ENCODE measurements at regions not wholly inside any gene's neighbourhood (a gene's known extent, or its start where the extent isn't known, plus 50 kb on each side); places are given as distances from the start of the nearest gene placed in this dataset.
"Not testable (repeated sequence)": the region's sequence is repeated elsewhere in the genome, so short reads cannot be mapped to it uniquely, and the experiment has no call there.

DNA sequence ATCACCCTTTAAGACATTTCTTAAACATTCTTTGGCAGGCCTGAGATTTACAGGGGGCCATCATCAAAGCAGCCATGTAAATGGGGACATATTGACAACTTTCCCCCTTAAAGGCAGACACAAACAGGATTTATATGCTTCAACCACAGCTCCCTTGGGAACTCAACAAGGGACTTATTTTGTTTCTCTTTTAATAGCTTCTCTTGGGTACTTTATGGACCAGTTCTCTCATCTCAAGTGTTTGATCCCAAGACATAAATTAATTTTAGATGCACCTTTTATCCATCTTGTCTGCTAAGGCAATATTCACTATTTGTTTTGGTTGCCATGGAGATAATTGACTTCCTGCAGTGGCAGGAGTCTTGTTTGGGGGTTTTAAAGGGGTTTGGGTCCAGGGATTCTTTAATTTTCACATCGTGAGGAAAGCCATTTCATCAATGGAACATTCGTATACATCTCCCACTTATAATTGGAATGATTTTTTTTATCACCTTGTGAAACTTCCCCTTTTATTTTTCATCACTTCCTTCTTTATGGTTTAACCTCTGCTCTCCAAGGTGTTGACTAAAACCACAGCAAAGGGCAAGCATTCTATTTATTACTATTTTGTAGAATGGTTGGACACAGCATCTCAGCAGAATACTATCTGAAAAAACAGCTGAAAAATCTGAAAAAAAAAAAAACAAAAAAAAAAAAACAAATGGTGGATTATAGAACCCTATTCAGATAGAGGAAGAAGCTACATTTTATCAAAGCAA is 726.0 kb downstream of the DIAPH3 start:
- no peak for ATAC-seq

DNA sequence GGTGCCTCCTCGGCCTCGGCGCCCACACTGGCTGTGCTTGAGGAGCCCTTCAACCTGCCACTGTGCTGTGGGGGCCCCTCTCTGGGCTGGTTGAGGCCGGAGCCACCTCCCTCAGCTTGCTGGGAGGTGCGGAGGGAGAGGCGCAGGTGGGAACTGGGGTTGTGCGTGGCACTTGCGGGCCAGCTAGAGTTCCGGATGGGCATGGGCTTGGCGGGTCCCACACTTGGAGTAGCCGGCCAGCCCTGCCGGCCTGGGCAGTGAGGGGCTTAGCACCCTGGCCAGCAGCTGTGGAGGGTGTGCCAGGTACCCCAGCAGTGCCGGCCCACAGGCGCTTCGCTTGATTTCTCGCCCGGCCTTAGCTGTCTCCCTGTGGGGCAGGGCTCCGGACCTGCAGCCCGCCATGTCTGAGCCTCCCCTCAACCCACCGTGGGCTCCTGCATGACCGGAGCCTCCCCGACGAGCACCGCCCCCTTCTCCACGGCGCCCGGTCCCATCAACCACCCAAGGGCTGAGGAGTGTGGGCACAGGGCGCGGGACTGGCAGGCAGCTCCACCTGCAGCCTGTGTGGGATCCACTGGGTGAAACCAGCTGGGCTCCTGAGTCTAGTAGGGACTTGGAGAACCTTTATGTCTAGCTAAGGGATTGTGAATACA is 723.8 kb downstream of the DIAPH3 start:
- ATAC-seq, result no peak

DNA sequence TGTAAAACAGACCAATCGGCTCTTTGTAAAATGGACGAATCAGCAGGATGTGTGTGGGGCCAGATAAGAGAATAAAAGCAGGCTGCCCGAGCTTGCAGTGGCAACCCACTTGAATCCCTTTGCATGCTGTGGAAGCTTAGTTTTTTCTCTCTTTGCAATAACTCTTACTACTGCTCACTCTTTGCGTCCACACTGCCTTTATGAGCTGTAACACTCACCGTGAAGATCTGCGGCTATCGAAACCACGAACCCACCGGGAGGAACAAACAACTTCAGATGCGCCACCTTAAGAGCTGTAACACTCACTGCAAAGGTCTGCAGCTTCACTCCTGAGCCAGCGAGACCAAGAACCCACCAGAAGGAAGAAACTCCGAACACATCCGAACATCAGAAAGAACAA is 722.7 kb downstream of the DIAPH3 start:
- ATAC-seq, result not testable (repeated sequence)

GRCh38 chr13:59441596-59442280 is 722.0 kb downstream of the DIAPH3 start:
- no peak for ATAC-seq

DNA sequence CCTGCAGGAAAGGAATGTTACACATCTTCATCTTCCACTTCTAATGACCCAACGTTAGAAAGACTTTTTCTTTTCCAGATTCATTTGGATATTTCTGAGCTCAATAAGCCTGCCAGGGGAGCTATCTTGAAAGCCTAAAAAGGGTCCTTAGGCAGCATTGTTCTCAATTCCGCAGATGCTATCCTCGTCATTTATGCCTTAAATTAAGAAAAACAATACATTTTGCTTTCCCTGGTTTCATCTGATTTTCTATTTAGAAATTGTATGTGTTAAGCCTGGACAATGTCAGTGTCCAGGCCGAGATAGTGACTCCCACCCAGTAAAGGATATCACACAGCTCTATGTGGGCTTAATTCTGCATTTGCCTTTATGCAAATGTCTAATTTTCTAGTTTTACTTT is 721.3 kb downstream of the DIAPH3 start:
- no peak for ATAC-seq

- ATAC-seq, result no peak
Measured at GRCh38 chr13:59442944-59443486, 720.7 kb downstream of the DIAPH3 start.

- no peak for ATAC-seq
Measured at GRCh38 chr13:59444210-59444857, 719.4 kb downstream of the DIAPH3 start.

DNA sequence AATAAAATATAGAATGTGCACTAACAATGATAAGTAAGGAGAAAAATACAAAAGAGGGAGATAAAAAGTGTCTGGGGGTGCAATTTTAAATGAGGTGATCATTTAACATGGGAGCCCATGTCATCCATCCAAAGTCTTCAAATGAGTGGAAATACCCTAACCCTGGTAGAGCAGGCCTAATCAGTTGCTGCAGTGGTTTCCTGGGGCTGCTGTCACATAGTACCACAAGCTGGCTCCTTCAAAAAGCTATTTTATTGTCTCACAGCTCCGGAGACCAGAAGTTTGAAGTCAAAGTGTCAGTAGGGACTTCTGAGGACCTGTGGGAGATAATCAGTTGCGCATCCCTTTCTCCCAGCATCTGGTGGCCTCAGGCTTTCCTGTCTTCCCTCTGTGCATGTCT is 717.9 kb downstream of the DIAPH3 start:
- no peak for ATAC-seq

- ATAC-seq, result no peak
Measured at GRCh38 chr13:59446391-59446790, 717.3 kb downstream of the DIAPH3 start.

DNA sequence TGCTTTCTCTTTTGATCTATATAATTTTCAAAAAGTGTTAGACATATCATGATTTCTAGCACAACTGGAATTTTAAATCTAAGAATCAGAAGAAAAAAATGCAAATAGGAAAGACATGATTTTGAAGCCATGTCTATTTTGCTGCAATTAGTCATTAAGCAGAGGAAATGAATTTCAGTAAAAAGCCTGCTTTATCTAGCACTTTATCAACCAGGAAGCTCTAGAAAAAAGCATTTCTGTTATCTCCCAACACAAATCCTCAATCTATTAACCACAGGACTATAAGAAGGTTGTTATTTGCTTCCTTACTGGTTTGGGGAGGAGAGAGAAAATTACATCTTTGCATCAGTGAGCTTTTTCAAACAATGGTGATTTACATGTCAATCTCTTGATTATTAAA is 716.7 kb downstream of the DIAPH3 start:
- no peak for ATAC-seq

DNA sequence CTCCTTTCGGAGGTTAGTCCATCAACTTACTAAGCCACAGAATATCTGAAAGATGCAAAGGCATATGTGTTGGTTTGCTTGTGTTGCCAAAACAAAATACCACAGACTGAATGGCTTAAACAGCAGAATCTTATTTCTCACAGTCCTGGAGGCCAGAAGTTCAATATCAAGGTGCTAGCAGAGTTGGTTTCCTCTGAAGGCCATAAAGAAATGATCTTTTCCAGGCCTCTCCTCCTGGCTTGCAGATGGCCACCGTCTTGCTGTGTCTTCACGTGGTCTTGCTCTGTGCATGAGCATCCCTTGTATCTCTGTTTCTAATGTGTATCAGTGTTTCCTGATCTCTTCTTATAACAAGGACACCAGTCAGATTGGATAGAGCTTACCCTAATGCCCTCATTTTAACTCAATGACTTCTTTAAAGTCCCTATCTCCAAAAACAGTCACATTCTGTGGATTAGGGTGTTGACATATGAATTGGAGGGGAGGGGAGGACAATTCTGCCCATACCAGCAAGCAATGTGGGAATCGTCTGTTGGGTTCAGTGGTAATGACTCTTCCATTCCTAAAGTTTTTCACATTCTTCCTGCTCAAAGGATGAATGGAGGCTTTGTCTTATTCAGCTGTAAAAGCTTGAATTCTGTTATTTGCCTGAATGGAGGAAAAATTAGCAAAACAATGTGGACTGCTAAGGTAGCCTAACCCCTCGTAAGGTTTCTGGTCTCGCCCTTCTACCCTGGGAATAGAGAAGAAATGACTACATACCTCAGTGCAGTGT is 715.7 kb downstream of the DIAPH3 start:
- no peak for ATAC-seq

DNA sequence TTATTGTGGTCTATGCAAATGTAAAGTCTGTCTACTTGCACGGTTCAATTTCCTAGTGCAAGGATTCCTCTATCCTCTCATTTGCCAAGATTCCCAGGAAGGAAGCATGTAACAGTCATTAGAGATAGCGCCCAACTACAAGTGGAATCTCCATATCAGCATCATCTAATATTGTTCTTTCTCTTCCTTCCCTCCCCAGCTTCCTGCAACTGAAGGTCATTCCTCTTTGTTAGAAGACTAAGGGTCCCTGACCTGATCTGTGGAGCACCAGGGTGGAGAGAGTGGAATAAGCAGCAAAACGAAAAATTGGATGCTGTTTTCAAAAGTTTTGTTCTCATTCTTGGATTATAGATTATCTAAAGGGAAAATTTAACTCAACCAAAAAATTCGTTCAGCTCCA is 714.0 kb downstream of the DIAPH3 start:
- no peak for ATAC-seq

GRCh38 chr13:59450229-59450628 is 713.5 kb downstream of the DIAPH3 start:
- ATAC-seq, result no peak

GRCh38 chr13:59451236-59451635 is 712.5 kb downstream of the DIAPH3 start:
- ATAC-seq, result no peak

- ATAC-seq, result no peak
Measured at GRCh38 chr13:59452189-59452890, 711.4 kb downstream of the DIAPH3 start.

DNA sequence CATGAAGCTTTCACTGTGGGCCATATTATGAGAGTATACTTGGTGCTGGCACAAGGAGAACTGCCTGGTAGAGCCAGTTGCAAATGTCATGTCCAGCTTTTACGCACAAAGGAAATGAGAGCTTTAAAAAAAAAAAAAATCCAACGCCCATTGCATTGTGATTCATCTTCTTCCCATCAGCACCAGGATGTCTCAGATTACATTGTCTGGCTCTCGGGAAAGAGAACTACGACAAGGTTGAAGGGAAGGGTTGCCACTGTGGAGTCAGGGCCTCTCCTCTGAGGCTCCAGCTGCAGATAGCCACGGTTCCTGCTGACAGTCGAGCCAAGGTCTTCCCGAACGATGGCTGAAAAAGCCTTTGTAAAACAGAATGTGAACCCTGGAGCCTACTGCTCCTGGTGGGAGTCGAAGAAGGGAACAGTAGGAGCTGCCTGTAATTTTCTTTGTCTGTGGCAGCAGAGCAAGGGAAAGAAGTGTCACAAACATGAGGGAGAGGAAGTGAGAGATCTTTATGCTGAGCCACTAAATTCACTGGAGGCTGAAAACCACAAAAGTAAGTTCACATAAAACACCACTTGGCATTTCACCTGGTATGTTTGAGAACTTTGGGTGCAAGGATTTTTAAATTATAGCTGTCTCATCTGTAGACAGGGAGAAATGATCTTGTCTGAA is 704.7 kb downstream of the DIAPH3 start:
- peak; percentile 38 for ATAC-seq

GRCh38 chr13:59459972-59460371 is 703.8 kb downstream of the DIAPH3 start:
- ATAC-seq, result no peak

- no peak for ATAC-seq
Measured at GRCh38 chr13:59461411-59461810, 702.3 kb downstream of the DIAPH3 start.

GRCh38 chr13:59463023-59463422 is 700.7 kb downstream of the DIAPH3 start:
- no peak for ATAC-seq

GRCh38 chr13:59464926-59465325 is 698.8 kb downstream of the DIAPH3 start:
- ATAC-seq, result no peak

- ATAC-seq, result no peak
Measured at GRCh38 chr13:59468396-59468795, 695.3 kb downstream of the DIAPH3 start.
